Eye (tissue), 1 donor: ENCODE measurements at regions not wholly inside any gene's neighbourhood (a gene's known extent, or its start where the extent isn't known, plus 50 kb on each side); places are given as distances from the start of the nearest gene placed in this dataset.
A peak's percentile ranks its signal among the peaks of the same experiment; 100 is the strongest.

Experiments
- DNase-seq: peaks from one replicate; pipeline ENCODE4 v3.0.0-alpha.2; 2015

DNA sequence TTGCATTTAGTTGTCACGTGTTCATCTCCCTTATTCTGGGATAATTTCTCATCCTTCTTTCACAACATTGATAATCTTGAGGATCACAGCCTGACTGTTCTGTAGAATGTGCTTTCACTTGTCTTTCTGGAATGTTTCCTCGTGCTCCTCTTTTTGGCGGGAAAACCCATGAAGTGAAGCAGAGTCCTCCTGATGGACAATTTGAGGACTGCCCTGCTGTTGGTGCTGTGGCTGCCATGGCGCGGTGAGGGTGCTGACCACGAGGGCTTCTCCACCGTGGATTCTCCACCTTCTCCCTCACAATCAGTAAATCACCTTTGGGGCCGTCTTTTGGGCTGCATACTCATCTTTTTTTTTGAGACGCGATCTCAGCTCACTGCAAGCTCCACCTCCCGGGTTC is 946.9 kb downstream of the BRD1 start:
- DNase-seq: no peak

GRCh38 chr22:48876951-48877350 is 950.7 kb downstream of the BRD1 start:
- no peak for DNase-seq

DNA sequence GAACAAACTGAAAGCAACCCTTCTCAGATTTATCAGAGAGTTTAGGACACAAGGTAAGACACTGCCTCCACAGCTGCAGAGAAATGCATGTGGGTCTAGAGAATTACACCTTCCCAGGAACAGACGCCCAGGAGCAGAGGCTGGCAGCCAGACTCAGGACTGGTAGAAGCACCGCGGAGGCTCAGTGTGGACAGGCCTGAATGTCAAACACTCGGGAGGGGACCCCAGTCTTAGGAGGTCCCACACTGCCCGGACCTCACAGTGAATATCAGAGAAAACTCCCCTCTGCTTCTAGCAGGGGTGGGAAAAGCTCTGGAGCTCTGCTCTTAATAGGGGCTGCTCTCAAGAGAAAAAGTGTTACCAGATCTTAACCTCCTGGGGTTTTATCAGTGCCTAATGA is 952.7 kb downstream of the BRD1 start:
- no peak for DNase-seq

DNA sequence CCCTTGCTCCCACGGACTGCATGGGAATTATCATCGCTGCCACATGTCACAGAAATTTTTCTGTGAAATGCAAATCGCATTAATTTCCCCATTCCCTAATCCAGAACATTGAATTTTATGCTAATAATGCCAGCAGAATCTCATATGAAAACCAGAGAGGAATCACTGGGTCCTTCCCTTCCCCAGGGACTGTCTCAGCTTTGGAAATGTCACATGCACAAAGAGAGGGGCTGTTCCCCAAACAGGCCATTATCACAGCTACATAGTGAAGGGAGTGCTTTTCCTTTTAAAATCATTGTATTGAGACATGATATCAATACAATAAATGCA is 954.5 kb downstream of the BRD1 start:
- no peak for DNase-seq

- no peak for DNase-seq
Measured at GRCh38 chr22:48872271-48873190, 955.1 kb downstream of the BRD1 start.

GRCh38 chr22:48871176-48871840 is 956.4 kb downstream of the BRD1 start:
- no peak for DNase-seq

GRCh38 chr22:48870436-48870835 is 957.2 kb downstream of the BRD1 start:
- DNase-seq: no peak

DNA sequence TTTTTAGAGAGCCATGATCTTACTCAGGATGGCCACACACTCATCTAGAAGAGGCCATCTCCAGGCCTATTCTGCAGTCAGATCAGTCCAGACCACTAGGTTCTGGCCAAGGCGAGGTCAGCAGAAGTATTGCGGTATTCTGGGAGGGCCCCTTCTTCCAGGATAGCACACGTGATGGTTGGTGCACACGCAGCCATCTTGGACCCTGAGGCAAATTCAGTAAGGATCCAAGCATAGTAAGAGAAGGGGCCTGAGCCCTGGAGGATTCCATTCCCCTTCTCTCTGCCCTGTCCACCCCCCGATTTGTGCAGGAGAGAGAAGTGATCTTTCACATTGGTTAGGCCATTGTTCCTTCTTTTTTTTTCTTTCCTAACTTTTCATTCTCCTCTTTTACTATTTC is 957.9 kb downstream of the BRD1 start:
- DNase-seq: no peak

DNA sequence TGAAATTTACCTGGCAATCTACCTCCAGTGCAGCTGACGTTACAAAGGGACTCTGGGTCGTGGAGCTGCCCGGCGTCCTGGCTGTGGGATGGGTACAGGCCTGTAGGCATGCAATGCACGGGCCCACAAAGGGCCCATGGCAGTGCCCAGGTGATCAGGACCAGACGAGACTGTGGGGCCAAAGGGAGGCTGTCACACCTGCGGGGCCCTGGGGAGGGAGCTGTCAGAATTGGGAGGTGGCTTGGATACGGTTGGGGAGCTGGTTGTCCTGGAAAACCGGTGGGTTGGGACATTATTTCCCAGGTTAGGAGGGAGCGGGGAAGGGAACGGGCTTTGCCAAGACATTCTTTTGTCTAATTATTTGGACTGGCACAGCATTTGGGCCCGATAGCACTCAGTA is 958.5 kb downstream of the BRD1 start:
- no peak for DNase-seq

- DNase-seq: peak; percentile 14
Measured at GRCh38 chr22:48868554-48868953, 959.1 kb downstream of the BRD1 start.

DNA sequence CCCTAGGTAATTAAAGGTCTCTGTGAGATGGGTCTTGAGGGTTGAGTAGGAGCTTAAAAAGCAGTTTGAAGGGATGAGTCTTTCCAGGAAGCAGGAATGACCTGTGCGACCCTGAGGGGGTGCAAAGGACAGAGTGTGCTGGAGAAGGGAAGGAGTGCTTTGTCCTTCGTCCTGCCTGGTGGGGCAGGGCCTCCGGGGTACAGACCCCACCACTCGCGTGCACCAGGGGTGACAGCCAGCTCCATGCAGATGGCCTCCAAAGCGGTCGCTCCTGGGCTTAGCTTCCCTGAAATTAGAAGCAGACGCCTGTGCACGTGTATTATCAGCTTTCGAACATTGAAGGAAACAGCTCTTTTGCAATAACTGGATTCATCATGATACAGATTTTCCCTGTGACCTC is 959.8 kb downstream of the BRD1 start:
- DNase-seq: no peak

DNA sequence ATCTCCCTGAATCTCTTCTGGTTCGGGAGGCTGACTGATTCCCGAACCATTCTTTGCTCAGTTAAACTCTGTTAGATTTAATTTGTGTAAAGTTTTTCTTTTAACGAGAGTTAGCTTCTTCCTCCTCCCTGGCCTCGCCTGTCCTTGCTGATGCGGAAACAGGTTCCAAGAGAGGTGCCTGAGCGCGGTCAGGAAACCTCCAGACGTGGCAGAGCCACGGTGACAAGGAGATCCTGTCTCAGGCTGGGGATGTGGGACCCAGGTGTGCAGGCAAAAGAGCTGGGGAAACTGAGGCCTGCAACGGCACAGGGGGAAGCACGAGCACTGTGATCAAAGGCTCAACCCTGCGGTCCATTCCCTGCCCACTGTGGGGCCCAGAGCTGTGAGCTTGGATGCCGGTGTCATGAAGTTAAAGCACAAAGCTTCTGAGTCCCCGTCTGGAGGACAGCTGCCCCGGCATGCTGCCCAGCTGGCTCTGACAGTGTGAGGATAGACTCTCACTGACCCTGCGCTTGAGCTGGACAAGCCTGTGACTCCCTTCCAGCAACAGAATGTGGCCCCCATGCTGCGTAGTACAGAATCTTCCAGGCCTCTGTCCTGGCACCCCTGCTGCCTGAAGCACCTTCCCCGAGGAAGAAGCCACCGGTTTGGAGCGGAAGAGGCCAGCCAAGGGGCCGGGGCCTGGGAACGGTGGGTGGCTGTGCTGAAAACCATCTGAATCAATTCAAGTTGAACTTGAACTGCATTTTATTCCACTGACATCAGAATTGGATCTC is 960.6 kb downstream of the BRD1 start:
- peak; percentile 31 for DNase-seq

- no peak for DNase-seq
Measured at GRCh38 chr22:48864748-48865147, 962.9 kb downstream of the BRD1 start.

DNA sequence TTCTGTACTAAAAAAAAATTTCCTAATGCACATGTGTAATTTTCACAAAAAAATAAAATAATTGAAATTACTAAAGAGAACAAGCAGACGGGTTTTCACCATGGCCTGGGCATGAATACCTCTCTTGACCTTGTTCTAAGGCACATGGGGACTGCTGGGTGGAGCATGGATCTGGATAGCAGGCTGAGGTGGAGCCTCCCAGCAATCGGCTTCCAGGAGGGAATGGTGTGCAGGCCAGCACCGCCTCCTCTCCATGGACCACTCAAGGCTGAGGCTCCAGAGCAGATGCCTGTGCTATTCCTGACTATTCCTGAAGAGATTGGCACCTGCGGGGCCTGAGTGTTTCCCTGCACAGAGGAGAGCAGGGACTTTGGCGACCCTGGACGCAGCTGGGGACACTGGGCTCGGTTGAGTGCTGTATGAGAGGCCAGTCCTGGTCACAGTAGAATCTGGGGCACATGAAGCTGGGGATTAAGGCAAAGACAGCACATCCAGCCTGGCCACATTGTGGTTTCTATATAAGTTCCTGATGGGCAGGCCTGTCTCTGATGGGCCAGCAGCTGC is 963.6 kb downstream of the BRD1 start:
- no peak for DNase-seq

DNA sequence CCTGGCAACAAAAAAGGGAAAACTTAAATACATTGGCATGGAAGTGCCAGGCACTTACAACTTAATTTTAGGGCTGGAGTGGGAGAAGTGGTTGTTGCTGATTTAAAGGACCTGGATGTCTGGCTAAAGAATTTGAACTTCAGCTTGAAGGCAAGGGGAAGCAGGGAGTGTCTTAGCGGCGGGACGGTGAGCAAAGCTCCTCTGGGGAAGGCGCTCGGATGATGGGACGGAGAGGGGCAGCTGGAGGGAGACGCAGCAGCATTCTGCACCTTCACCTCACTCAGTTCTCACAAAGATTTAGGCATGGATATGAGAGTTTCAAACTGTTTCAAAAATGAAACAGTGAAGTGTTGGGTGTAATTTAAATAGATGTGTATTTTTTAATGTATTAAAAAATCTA is 967.1 kb downstream of the BRD1 start:
- no peak for DNase-seq

DNA sequence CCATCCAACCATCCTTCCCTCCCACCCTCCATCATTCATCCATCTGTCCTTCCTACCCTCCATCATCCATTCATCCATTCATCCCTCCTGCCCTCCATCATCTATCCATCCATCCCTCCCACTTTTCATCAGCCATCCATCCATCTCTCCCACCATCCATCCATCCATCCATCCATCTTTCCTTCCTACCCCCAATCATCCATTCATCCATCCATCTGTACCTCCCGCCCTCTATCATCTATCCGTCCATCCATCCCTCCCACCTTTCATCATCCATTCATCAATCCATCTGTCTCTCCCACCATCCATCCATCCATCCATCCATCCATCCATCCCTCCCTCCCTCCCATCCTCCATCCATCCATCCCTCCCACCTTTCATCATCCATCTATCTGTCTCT is 968.8 kb downstream of the BRD1 start:
- no peak for DNase-seq

DNA sequence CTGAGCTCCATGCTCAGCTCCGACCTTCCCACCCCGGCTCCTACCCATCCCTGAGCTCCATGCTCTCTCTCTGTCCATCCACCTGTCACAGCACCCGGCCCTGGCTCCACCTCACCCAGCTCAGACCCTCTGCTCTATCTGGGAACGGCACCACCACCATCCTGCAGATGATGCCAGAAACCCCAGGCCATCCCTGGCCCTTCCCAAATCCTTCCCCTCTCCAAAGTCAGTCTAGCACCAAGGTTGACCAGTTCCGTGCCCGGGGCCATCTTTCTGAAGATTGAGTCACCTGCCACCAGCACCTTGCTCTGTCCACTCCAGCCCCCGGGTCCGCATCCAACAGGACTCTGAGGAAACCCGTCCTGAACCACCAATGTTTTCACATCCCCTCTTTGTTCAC is 969.6 kb downstream of the BRD1 start:
- DNase-seq: no peak

DNA sequence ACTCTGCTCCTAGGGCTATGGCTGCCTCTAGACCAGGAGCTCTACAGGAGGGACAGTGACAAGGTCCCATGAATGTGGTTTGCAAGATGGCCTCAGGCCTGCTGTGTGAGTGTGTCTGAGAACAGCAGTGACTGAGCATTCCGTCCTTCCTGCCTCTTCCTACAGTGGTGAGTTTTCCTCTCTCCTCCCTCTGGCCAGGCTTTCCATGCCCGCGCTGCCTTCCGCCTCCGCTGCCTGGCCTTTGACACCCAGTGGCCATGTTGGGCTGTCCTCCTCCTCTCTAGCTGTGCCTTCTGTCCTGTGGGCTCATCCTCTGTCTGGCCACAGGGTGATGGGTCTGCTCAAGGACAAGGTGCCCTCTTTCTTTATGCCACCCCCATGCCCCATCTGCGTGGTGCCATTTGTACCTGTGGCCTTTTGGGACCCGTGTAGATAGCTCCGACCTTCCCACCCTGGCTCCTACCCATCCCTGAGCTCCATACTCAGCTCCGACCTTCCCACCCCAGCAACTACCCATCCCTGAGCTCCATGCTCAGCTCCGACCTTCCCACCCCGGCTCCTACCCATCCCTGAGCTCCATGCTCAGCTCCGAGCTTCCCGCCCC is 970.4 kb downstream of the BRD1 start:
- DNase-seq: no peak

- DNase-seq: no peak
Measured at GRCh38 chr22:48856308-48856615, 971.4 kb downstream of the BRD1 start.

DNA sequence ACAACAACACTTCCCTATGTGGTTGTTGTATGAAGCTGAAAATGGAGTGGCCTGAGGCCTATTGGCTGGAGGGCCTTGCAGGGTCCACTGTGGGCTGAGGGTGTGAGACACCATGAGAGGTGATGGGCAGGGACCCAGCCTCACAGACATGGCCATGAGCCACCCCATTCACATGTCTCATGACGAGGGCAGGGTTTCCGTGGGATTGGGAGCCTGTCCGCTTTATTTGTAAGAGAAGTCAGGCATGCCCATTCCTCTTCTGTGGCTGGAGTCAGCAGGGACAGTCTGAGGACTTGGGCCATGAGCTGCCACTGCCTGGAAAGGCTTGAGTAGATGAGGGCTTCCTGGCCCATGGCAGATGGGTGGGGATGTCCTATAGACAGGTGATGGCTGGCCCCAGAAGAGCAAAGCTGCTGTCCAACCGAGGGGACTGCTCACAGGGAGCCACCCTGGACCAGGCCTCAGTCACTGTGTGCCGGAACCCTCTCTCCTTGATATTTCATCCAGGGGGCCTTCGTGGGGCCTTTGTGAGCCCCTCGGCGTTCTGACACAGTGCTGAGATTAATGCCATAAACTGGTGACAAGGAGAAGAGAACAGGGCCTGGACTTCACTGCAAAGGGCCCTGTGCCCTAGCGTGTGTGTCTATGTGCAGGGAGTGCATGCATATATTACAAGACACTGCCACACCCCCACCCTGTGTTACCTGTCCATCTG is 971.9 kb downstream of the BRD1 start:
- no peak for DNase-seq

GRCh38 chr22:48855013-48855412 is 972.7 kb downstream of the BRD1 start:
- DNase-seq: no peak

DNA sequence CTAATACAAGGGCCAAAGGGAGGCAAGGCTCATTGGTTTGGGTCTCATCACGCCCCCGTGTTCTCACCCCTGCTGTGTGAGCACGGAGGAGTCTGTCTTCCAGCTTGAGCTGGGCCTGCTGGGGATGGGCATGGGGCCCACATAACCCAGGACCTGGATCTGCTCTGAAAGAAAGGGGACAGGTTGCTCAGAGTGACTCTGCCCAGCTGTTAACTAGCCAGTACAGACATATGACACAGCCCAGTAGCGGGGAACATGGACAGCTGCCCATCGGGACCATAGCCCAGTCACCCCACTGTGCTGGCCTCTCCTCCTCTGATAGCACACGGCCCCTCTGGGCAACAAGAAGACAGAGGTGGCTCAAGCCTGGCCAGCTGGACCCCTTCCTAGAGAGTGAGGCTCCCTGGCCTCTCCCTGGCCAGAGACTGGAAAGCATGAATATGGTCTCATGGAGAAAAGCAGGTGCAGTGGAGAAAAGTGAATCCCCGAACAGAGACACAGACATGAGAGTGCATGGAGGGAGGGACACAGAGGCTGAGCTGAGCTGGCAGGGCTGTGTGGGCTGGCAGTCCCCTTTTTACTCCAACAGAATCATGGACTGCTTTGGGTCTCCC is 973.9 kb downstream of the BRD1 start:
- no peak for DNase-seq
